ENCODE measurements at regions not wholly inside any gene's neighbourhood (a gene's known extent, or its start where the extent isn't known, plus 50 kb on each side); places are given as distances from the start of the nearest gene placed in this dataset.

GRCh38 chr18:30376515-30376914 is 666.0 kb downstream of the DSC3 start:
- H3K4me3 ChIP-seq (ENCODE audit: control insufficient read depth in 2 of 3, extremely low read depth in 1 of 3, insufficient read depth in 2 of 3, low read depth in 1 of 3, low read length in 3 of 3) = no peak overlapping the region
- DNase-seq (ENCODE audit: low read depth, low spot score) (no peak), FAIRE-seq (no peak)
- no peaks in the 10 kb centered on the region for H3K36me3 ChIP-seq (ENCODE audit: control insufficient read depth in 2 of 2, extremely low read depth in 1 of 2, insufficient read depth in 2 of 2, low read length in 2 of 2)
- no peaks in the 10 kb centered on the region for H3K79me2 ChIP-seq (ENCODE audit: control insufficient read depth, insufficient read depth, low read length)
- H3K4me1 ChIP-seq (ENCODE audit: control insufficient read depth, extremely low read depth, insufficient read depth, low read length) = no peaks in the 10 kb centered on the region
- no peak overlapping the region for H2AFZ ChIP-seq (ENCODE audit: control insufficient read depth, low read length)
- no peak overlapping the region for H3K27ac ChIP-seq (ENCODE audit: control insufficient read depth, insufficient read depth, low read length)
- H3K9ac ChIP-seq (ENCODE audit: control insufficient read depth, extremely low read depth, insufficient read depth, low read length) = no peak overlapping the region
- no peak overlapping the region for H3K4me2 ChIP-seq (ENCODE audit: control insufficient read depth, extremely low read depth, insufficient read depth, low read depth, low read length)
- TF ChIP-seq EZH2 (IDR thresholded peaks at IDR 0.05; ENCODE audit: low read length) (no peak), CTCF (optimal IDR thresholded peaks at IDR 0.05 in 1 of 3, IDR thresholded peaks at IDR 0.05 in 1 of 3, conservative IDR thresholded peaks at IDR 0.05 in 1 of 3; ENCODE audit: extremely low read depth in 1 of 3, insufficient read depth in 2 of 3, low read length in 3 of 3) (peak; percentile 19 to 55 (median 37))
- no peaks in the 10 kb centered on the region for H4K20me1 ChIP-seq (ENCODE audit: control insufficient read depth, extremely low read depth, insufficient read depth, low read length)
- no peaks in the 10 kb centered on the region for H3K9me3 ChIP-seq (ENCODE audit: control insufficient read depth, low read depth, low read length)
- H3K9me1 ChIP-seq (ENCODE audit: control insufficient read depth, extremely low read depth, insufficient read depth, low read length) = no peaks in the 10 kb centered on the region
- dilution Hi-C loops (cut with MboI; ENCODE audit: extremely low pct_ligation_motif_present, low sequenced_read_pairs) = no loop called here
- no peaks in the 10 kb centered on the region for H3K27me3 ChIP-seq (ENCODE audit: control insufficient read depth, extremely low read depth, insufficient read depth, low read length)

- no peak for TF ChIP-seq CTCF (optimal IDR thresholded peaks at IDR 0.05 in 1 of 3, IDR thresholded peaks at IDR 0.05 in 1 of 3, conservative IDR thresholded peaks at IDR 0.05 in 1 of 3; ENCODE audit: extremely low read depth in 1 of 3, insufficient read depth in 2 of 3, low read length in 3 of 3)
- Histone ChIP-seq H3K27ac (ENCODE audit: control insufficient read depth, insufficient read depth, low read length) (no peak overlapping the region), H3K36me3 (ENCODE audit: control insufficient read depth in 2 of 2, extremely low read depth in 1 of 2, insufficient read depth in 2 of 2, low read length in 2 of 2) (no peaks in the 10 kb centered on the region), H3K9me3 (ENCODE audit: control insufficient read depth, low read depth, low read length) (no peaks in the 10 kb centered on the region), H4K20me1 (ENCODE audit: control insufficient read depth, extremely low read depth, insufficient read depth, low read length) (no peaks in the 10 kb centered on the region), H3K27me3 (ENCODE audit: control insufficient read depth, extremely low read depth, insufficient read depth, low read length) (no peaks in the 10 kb centered on the region), H3K9ac (ENCODE audit: control insufficient read depth, extremely low read depth, insufficient read depth, low read length) (no peak overlapping the region), H3K4me1 (ENCODE audit: control insufficient read depth, extremely low read depth, insufficient read depth, low read length) (peaks cover 14% of the 10 kb centered on the region), H3K79me2 (ENCODE audit: control insufficient read depth, insufficient read depth, low read length) (no peaks in the 10 kb centered on the region), H2AFZ (ENCODE audit: control insufficient read depth, low read length) (no peak overlapping the region), H3K4me2 (ENCODE audit: control insufficient read depth, extremely low read depth, insufficient read depth, low read depth, low read length) (no peak overlapping the region), H3K9me1 (ENCODE audit: control insufficient read depth, extremely low read depth, insufficient read depth, low read length) (no peaks in the 10 kb centered on the region), H3K4me3 (ENCODE audit: control insufficient read depth in 2 of 3, extremely low read depth in 1 of 3, insufficient read depth in 2 of 3, low read depth in 1 of 3, low read length in 3 of 3) (no peak overlapping the region)
- FAIRE-seq (no peak), DNase-seq (ENCODE audit: low read depth, low spot score) (no peak)
- dilution Hi-C loops (cut with MboI; ENCODE audit: extremely low pct_ligation_motif_present, low sequenced_read_pairs) = no loop called here
These were observed 680.5 kb downstream of the DSC3 start for GRCh38 chr18:30361864-30362540.

Measured in keratinocyte (primary cell).